Tibial nerve (tissue), 4 donors: ENCODE measurements at regions not wholly inside any gene's neighbourhood (a gene's known extent, or its start where the extent isn't known, plus 50 kb on each side); places are given as distances from the start of the nearest gene placed in this dataset.

Source experiments
- CTCF ChIP-seq, 5 experiments: fragments of 200-600 bp in 3 of 5; fragments of 450-650 bp in 2 of 5; sonication (generic) in 3 of 5; IDR thresholded peaks; one replicate each; pipeline ENCODE4 v1.5.1; 2016 to 2019; ENCODE audit warnings: antibody characterized with exemption in 5 of 5, mild to moderate bottlenecking in 3 of 5, moderate library complexity in 2 of 5
- EP300 ChIP-seq, 2 donors: sonication (generic); formaldehyde crosslinking; IDR thresholded peaks; one replicate each; pipeline ENCODE4 v1.6.1; 2017; ENCODE audit warnings: antibody characterized with exemption in 2 of 2, mild to moderate bottlenecking in 1 of 2

GRCh38 chr10:123351715-123352114 lies 197.5 kb downstream of the BUB3 start:
- TF ChIP-seq CTCF (IDR thresholded peaks at IDR 0.05) (no peak), EP300 (IDR thresholded peaks at IDR 0.05) (no peak)
